Upper lobe of left lung (tissue), 6 donors: ENCODE measurements at regions not wholly inside any gene's neighbourhood (a gene's known extent, or its start where the extent isn't known, plus 50 kb on each side); places are given as distances from the start of the nearest gene placed in this dataset.

Experiments
- ATAC-seq, 2 donors: fragments of 200-7000 bp; cut with Tn5 transposase; one replicate each; pipeline ENCODE4 v1.9.1; 2022; ENCODE audit warnings: mild to moderate bottlenecking in 2 of 2, moderate library complexity in 2 of 2; ENCODE audit not compliant: low FRiP score in 2 of 2
- DNase-seq, 2 donors: peaks; one replicate each; pipeline ENCODE4 v3.0.0-alpha.2; 2019 to 2020
- H3K27ac ChIP-seq, 4 donors: fragments of 200-600 bp; sonication (generic); one replicate each; pipeline ENCODE4 v1.5.1; 2016 to 2019
- H3K27me3 ChIP-seq, 4 donors: fragments of 200-600 bp; sonication (generic); one replicate each; pipeline ENCODE4 v1.5.1; 2017 to 2019
- H3K36me3 ChIP-seq, 4 donors: fragments of 200-600 bp; sonication (generic); one replicate each; pipeline ENCODE4 v1.5.1; 2016 to 2019
- H3K4me1 ChIP-seq, 4 donors: fragments of 200-600 bp; sonication (generic); one replicate each; pipeline ENCODE4 v1.5.1; 2018 to 2019
- H3K4me3 ChIP-seq, 4 donors: fragments of 200-600 bp; sonication (generic); one replicate each; pipeline ENCODE4 v1.5.1; 2017 to 2019; ENCODE audit warnings: mild to moderate bottlenecking in 2 of 4, moderate library complexity in 1 of 4
- H3K9me3 ChIP-seq, 4 donors: fragments of 200-600 bp; sonication (generic); one replicate each; pipeline ENCODE4 v1.5.1; 2018 to 2019
- CTCF ChIP-seq, 6 experiments: fragments of 450-650 bp in 4 of 6; fragments of 200-600 bp in 2 of 6; sonication (generic) in 2 of 6; IDR thresholded peaks; one replicate each; pipeline ENCODE4 v1.5.1; 2016 to 2019; ENCODE audit warnings: antibody characterized with exemption in 6 of 6
- EP300 ChIP-seq, 4 donors: sonication (generic); formaldehyde crosslinking; IDR thresholded peaks; one replicate each; pipeline ENCODE4 v1.5.1; 2017; ENCODE audit warnings: antibody characterized with exemption in 4 of 4, control low read depth in 2 of 4
- POLR2A ChIP-seq, 4 donors: fragments of 450-650 bp; IDR thresholded peaks; one replicate each; pipeline ENCODE4 v1.5.1; 2016 to 2017; ENCODE audit warnings: antibody characterized with exemption in 4 of 4, mild to moderate bottlenecking in 2 of 4
- POLR2AphosphoS5 ChIP-seq, 2 donors: sonication (generic); formaldehyde crosslinking; IDR thresholded peaks; one replicate each; pipeline ENCODE4 v1.5.1; 2017; ENCODE audit warnings: antibody characterized with exemption in 2 of 2
- WGBS, 2 donors: methylation state at CpG; one replicate each; pipeline ENCODE4 v1.1.5; 2017 to 2018; 5-methylcytosine and 5-hydroxymethylcytosine counted together
- donor health status: DM: no; HTN: no; CAD: no; lungs with moderate emphysema.
- donor health status: DM: no; HTN: yes; CAD: no; lungs with severe emphysema.

DNA sequence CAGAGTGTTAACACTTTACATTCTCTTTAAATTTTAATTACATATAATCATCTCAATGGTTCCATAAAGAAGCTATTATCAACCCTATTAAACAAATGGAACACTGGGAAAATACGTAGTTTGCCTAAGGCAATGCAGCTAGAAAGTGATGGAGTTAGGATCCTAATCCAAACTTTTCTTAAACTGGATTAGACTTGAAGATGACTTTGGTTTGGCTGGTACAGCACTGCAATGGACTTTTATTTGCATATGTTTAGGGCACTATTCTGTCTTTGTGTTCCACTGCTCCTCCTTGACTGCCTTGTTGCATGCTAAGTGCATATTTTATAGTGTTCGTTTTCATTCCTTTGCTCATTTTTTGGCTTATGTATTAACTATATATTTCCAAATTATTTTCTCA, 133.5 kb upstream of the UFM1 start:
- ATAC-seq (no peak), DNase-seq (no peak)
- H3K36me3 ChIP-seq = no peaks in the 10 kb centered on the region
- TF ChIP-seq EP300 (IDR thresholded peaks at IDR 0.05) = no peak
- H3K4me3 ChIP-seq = no peak overlapping the region
- no peaks in the 10 kb centered on the region for H3K27me3 ChIP-seq
- H3K4me1 ChIP-seq = no peaks in the 10 kb centered on the region
- no peak overlapping the region for H3K27ac ChIP-seq
- 68 to 74% methylated on average over 2 of the region's 2 CpGs for WGBS, 2 donors
- H3K9me3 ChIP-seq = peaks cover 0 to 4% (median 0%) of the 10 kb centered on the region in 4 donors

DNA sequence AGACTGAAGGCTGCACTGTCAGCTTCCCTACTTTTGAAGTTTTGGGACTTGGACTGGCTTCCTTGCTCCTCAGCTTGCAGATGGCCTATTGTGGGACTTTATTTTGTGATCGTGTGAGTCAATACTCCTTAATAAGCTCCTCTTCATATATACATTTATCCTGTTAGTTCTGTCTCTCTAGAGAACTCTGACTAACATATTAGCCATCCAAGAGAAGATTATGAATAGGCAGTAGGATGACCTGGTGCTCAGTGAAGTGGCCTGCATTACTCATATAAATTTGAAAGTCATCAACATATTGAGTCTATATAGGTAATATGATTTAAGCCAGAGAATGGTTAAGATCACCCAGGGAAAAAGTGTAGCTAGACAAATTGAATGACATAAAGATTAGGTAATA, 136.3 kb upstream of the UFM1 start:
- Histone ChIP-seq H3K4me1 (no peaks in the 10 kb centered on the region), H3K27me3 (no peaks in the 10 kb centered on the region), H3K4me3 (no peak overlapping the region), H3K27ac (no peak overlapping the region), H3K9me3 (peaks cover 0 to 4% (median 0%) of the 10 kb centered on the region in 4 donors), H3K36me3 (no peaks in the 10 kb centered on the region)
- no peak for ATAC-seq
- TF ChIP-seq EP300 (IDR thresholded peaks at IDR 0.05) (no peak), POLR2AphosphoS5 (IDR thresholded peaks at IDR 0.05) (no peak), CTCF (IDR thresholded peaks at IDR 0.05) (no peak), POLR2A (IDR thresholded peaks at IDR 0.05) (no peak)
- DNase-seq = no peak
- 87 to 88% methylated on average over 1 of the region's 1 CpG for WGBS, 2 donors

- TF ChIP-seq POLR2A (IDR thresholded peaks at IDR 0.05) = no peak
- TF ChIP-seq CTCF (IDR thresholded peaks at IDR 0.05) = no peak
- no peak for TF ChIP-seq EP300 (IDR thresholded peaks at IDR 0.05)
- TF ChIP-seq POLR2AphosphoS5 (IDR thresholded peaks at IDR 0.05) = no peak
- DNase-seq = no peak
- H3K4me1 ChIP-seq = no peaks in the 10 kb centered on the region
These were observed 138.6 kb upstream of the UFM1 start for GRCh38 chr13:38210928-38211596.

DNA sequence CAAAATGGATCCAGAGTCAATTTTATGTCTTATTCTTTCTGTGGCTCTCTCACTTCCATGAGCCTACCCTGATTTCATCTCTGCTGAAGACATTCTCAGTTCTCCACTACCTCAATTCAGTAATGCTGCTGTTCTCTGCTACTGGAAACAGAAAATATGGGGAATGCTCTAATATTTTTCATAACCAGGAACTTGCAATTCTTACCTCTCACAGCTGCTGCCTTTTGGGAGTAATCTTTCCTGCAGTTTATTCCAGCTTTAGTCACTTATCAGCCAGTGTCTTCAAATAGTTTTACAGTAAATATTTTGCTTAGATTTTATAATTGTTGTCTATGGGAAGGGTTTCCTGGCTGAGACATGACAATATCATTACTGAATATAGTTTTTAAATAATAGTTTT, 145.1 kb upstream of the UFM1 start:
- Histone ChIP-seq H3K27me3 (no peaks in the 10 kb centered on the region), H3K9me3 (no peaks in the 10 kb centered on the region), H3K4me3 (no peak overlapping the region), H3K4me1 (no peaks in the 10 kb centered on the region), H3K36me3 (no peaks in the 10 kb centered on the region), H3K27ac (no peak overlapping the region)
- ATAC-seq = no peak
- TF ChIP-seq POLR2A (IDR thresholded peaks at IDR 0.05) = no peak
- TF ChIP-seq EP300 (IDR thresholded peaks at IDR 0.05) = no peak
- TF ChIP-seq CTCF (IDR thresholded peaks at IDR 0.05) = no peak
- no peak for TF ChIP-seq POLR2AphosphoS5 (IDR thresholded peaks at IDR 0.05)
- no peak for DNase-seq

More at GRCh38 chr13:38210928-38211596, 138.6 kb upstream of the UFM1 start:
- Histone ChIP-seq H3K4me3 (no peak overlapping the region), H3K36me3 (no peaks in the 10 kb centered on the region), H3K9me3 (peaks cover 0 to 4% (median 0%) of the 10 kb centered on the region in 4 donors), H3K27me3 (no peaks in the 10 kb centered on the region), H3K27ac (no peak overlapping the region)
- 50 to 71% methylated on average over 3 of the region's 3 CpGs for WGBS, 2 donors
- ATAC-seq = no peak

DNA sequence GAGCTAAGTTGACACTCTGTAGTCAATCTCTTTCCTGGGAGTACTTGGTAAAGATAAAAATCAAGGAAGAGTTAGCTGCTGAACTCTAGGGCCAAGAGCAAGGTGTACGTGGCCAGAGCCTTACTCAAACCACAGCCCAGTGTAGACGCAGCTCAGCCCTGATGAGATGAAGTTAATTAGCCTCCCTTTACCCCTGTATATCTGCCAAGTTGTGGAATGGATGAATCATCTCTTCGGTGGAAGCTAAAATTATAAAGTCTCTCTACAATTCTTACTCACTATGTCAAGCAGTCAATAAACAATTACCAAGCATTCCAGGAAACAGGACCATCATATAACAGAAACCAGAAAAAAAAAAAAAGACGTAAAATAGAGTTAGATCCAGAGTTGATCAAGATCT, 146.9 kb upstream of the UFM1 start:
- ATAC-seq (no peak), DNase-seq (no peak)
- no peaks in the 10 kb centered on the region for H3K9me3 ChIP-seq
- H3K36me3 ChIP-seq = no peaks in the 10 kb centered on the region
- 77 to 78% methylated on average over 4 of the region's 4 CpGs for WGBS, 2 donors
- no peak for TF ChIP-seq CTCF (IDR thresholded peaks at IDR 0.05)
- no peak for TF ChIP-seq POLR2AphosphoS5 (IDR thresholded peaks at IDR 0.05)
- no peak for TF ChIP-seq POLR2A (IDR thresholded peaks at IDR 0.05)
- TF ChIP-seq EP300 (IDR thresholded peaks at IDR 0.05) = no peak
- no peaks in the 10 kb centered on the region for H3K4me1 ChIP-seq
- no peaks in the 10 kb centered on the region for H3K27me3 ChIP-seq
- no peak overlapping the region for H3K4me3 ChIP-seq
- no peak overlapping the region for H3K27ac ChIP-seq
